Hypothalamus (tissue), 51 donors: ENCODE measurements at regions not wholly inside any gene's neighbourhood (a gene's known extent, or its start where the extent isn't known, plus 50 kb on each side); places are given as distances from the start of the nearest gene placed in this dataset.
"Not testable (repeated sequence)": the region's sequence is repeated elsewhere in the genome, so short reads cannot be mapped to it uniquely, and the experiment has no call there.

Experiments
- DNase-seq, 51 donors: peaks; one replicate each; lab custom pipeline; 2025; lab: John Stamatoyannopoulos, UW

DNA sequence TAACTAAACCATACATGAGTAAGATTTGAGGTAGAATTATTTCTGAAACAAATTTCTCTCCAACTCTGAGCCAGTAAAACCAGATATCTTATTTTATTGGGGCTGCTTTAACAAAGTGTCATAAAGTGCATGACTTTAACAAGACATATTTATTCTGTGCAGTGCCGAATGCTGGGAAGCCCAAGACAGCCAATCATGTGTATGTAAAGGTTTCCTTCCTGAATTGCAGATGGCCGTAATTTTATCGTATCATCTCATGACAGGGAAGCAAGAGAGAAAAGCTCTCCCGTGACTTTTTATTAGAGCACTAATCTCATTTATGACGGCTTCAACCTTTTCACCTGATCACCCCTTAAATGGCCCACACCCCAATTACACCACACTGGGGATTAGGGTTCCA lies 777.9 kb downstream of the TMEM121 start:
- no peak for DNase-seq

DNA sequence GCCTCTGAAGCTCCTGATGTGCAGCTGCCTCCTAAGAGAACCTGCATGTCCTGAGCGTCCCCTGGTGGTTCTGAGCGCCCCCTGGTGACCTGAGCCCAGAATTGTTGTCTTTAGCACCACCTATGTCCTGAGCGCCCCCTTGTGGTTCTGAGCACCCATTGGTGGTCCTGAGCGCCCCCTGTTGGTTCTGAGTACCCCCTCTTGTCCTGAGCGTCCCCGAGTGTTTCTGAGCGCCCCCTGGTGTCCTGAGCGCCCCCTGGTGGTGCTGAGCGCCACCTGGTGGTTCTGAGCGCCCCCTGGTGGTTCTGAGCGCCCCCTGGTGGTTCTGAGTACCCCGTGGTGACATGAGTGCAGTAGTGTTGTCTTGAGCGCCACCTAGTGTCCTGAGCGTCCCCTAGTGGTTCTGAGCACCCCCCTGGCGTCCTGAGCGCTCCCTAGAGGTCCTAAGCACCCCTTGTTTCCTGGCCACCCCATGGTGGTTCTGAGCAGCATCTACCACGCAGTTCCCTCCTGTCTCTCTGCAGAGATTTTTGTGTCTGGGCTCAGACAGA lies 782.5 kb downstream of the TMEM121 start:
- DNase-seq: no peak

DNA sequence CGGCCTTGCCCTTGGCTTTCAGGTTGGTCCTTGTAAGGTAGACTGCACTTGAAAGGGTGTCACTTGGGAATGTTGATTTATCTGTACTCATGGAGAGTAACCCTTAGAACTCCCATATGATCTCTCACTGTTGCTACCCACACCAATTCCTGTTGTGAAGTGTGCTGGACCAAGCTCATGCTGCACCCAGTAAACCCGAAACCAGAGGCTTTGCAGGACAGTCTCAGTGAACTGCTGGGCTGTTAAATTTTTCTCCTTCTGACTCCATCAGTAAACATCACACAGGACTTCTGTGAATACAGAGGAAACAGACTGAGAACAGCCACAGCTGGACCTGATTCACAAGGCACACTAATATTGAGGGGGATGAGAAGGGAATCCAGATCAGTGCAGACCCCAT lies 783.0 kb downstream of the TMEM121 start:
- DNase-seq: no peak

DNA sequence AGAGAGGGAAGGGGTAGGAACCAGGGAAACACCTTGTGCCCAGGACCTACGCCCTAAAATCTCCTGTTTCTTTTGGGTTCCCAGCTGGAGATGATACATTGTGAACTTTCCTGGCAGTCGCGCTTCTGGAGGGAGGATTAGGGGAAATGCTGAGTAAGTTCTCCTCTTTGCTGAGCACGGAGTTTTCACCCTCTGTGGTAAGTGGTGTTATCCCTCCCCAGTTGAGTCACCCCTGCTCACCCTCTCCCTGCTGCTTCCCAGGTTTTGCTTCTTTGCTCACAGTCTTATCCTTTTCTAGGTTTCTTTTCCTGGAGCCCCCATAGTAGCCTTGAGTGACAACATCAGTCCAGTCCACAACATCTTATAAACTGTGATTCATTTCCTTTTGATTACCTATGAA lies 789.1 kb downstream of the TMEM121 start:
- no peak for DNase-seq

DNA sequence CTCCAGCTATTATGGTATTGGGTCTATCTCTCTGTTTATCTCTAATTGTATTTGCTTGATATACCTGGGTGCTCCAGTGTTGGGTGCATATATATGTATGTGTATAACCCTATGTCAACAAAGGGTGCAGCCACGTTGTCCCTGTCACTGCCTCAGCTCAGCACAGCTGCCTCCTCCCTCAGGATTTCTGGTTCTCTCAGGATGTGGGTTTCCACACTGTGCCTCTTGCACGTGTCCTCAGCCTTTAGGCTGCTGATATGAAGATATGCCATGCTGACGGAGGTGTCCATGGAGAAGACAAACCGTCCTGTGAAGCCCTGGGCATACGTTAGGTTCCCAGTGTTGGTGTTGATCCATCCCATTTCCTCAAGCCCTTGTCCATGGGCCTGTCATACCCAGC lies 791.2 kb downstream of the TMEM121 start:
- no peak for DNase-seq

DNA sequence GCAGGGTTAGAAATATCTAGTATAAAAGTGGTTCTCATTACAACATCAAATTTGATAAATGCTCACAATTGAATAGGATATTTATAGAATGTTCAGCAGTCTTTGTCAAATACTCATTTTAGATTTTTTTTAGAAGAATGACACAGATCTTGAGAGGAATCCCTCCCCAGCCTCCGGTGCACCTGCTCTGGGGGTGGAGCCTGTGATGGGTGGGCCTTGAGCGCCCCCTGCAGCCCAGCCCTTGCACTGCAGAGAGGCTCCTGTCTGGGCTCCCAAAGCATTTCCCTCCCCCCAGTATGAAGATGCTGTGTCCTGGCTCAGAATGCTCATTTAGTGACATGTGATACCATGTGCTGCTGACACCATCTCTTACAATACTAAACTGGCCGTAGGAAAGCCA lies 792.3 kb downstream of the TMEM121 start:
- no peak for DNase-seq

DNA sequence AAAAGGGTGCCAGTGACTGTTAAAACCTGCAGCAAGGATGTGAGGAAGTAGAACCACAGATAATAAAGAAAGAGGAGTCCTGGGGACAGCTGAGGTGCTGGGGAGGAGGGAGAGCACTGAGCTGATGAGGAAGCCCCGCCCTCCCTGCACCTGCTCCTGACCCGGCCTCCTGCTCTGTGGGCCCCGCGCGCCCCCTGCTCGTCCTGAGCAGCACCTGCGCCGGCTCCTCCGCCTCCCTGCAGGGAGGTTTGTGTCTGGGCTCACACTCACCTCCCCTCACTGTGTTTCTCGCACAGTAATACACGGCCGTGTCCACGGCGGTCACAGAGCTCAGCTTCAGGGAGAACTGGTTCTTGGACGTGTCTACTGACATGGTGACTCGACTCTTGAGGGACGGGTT lies 797.6 kb downstream of the TMEM121 start:
- not testable (repeated sequence) for DNase-seq

DNA sequence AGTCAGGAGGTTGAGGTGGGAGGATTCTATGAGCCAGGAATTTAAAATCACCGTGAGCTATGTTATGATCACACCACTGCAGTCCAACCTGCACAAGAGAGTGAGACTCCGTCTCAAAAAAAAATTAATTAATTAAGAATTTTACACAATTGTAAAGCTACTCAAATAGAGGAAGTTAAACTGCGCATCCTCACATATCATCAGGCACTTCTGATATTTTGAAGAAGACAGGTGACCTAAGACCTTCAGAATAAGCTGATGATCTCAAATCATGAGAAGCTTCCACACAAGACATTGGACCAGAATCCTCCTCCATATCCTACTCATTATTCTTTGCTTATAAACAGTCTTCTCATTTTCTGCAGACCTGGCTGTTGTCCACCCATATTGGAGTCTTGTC lies 800.9 kb downstream of the TMEM121 start:
- DNase-seq: no peak

DNA sequence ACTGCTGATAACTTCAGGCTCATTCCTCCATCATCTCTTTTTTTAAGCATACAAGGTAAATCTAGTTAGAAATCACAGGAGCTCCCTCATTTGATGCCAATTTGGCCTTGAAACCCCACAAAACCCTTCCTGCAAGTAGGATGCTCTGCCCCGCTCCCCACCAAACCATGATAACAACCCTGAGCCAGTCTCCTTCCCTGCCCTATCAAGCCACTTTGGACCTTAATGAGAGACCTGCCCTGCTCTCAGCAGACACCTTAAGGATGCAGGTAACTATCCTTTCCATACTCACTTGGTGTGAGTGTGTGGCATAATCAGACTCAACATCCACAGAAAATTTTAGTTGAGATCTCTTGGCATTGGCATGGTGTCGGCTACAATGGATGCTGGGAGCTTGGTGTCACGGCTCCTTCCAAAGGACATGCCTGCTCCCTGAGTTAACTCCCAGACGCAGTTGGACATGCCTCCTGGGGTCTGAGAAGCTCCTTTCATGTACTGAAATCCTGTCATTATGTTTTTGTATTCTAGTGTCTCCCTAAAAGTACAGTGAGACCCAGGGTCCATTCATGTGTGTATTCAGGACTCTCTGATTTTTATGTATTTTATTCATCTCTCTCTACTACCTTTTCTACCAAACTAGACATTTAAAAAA lies 801.4 kb downstream of the TMEM121 start:
- not testable (repeated sequence) for DNase-seq

DNA sequence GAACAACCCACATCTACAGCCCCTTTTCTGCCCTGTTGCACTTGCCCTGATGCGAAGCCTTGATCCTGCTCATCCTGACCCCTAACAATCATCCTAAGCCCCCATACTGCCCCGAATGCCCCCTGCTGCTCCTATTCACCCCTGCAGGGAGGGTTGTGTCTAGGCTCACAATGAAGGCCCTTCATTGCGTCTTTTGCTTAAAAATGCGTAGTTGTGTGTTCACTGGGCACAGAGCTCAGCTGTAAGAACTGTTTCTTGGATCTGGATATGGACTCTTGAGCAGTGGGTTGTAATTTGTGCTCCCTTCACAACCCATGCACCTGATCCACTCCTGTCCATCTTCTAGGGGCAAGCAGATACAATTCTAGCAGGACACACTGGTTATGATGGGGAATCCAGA lies 802.9 kb downstream of the TMEM121 start:
- DNase-seq: not testable (repeated sequence)

DNA sequence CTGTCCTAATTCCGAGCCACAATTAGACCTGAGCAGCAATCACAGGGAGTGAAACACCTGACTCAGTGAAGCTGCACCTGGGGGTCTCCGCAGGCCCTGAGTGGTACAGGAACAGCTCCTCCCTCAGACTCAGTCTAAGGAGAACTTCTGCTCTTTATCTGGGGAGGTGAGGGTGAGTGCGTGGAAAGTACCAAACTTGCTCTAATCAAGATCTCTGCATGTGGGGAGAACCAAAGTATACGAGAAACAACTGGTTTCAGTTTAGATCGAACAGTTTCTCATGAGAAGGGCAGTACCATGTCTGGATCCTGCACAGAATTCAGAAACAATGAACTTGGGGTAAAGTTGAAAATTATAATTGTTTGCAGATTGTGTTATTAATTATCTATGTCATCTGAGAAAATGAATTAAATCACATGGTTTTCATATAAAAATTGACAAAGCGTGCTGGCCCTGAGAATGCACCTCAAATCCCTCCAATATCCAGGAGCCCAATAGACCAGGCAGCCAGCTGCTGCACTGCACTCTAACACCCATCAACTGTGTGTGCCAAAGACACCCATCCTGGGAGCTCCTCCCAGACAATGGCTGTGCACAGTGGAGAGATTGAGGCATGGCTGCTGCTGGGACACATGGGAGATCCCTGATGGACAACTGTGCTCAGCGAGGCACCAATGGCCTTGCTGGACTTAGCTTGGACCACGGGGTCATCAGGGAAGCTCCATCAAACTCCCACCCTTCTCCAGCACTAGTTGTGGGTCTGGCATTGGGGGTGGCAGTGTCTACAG lies 803.8 kb downstream of the TMEM121 start:
- not testable (repeated sequence) for DNase-seq

DNA sequence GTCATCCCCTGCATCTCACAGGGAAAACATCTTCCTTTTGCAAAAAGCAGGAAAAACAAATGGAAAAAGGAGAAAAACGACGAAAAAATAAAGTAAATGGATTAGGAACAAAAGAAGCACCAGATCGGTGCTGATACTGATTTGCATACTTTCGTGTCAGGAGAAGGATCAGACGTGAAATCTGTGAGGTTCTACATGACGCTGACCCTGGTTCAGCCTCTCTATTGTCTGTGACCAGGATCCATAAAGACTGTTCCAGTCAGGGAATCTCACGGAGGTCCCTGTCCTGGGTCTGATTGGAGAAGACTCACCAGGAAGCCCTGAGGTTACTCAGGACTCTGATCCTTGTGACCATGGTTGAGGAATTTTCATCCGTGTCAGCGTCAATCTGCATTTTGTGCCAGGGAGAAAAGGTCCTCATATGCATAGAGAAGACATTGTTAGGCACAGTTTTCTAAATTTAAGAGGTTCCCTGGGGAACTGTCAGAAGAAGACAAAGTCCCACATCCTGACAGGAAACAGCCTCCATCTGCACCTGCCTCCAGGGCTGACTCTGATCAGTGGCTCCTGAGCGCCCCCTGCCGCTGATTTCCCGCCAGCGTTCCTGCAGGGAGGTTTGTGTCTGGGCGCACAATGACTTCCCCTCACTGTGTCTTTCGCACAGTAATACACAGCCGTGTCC lies 808.2 kb downstream of the TMEM121 start:
- not testable (repeated sequence) for DNase-seq

DNA sequence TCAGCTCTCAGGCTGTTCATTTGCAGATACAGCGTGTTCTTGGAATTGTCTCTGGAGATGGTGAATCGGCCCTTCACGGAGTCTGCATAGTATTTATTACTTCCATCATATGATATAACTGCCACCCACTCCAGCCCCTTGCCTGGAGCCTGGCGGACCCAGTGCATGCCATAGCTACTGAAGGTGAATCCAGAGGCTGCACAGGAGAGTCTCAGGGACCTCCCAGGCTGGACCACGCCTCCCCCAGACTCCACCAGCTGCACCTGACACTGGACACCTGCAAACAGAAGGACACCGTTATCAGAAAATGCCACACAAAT lies 808.7 kb downstream of the TMEM121 start:
- not testable (repeated sequence) for DNase-seq

DNA sequence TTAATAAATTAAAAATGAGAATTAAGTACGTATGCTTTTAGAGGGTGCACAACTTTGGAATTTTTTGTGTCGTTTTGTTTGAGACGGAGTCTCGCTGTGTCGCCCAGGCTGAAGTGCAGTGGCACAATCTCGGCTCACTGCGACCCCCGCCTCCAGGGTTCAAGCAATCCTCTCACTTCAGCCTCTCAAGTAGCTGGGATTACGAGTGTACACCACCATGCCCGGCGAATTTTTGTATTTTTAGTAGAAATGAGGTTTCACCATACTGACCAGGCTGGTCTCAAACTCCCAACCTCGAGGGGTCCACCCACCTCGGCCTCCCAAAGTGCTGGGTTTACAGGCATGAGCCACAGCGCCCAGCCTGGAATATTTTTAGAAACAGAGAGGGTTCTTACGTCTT lies 812.4 kb downstream of the TMEM121 start:
- not testable (repeated sequence) for DNase-seq

DNA sequence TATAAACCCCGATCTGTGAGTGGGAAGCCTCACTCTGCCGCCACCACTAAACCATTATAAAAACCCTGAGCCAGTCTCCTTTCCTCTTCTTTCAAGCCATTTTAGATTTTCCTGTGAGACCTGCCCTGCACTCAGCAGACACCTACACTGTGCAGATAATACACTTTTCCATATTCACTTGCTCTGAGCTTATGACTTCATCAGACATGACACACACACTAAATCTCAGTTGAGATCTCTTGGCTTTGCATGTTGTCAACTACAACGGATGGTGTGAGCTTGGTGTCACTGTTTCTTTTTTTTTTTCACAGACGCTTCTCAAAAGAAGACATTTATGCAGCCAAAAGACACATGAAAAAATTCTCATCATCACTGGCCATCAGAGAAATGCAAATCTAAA lies 814.3 kb downstream of the TMEM121 start:
- DNase-seq: not testable (repeated sequence)

DNA sequence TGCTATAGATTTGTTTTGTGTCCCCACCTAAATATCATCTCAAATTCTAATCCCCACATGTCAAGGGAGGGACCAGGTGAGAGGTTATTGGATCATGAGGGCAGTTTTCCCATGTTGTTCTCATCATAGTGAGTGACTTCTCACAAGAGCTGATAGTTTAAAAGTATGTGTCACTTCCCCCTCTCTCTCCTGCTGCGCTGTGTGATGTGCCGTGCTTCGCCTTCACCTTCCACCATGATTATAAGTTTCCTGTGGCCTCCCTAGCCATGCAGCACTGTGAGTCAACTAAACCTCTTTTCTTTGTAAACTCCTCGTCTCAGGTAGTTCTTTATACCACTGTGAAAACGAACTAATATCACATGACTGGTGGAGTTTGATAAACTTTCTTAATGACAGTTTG lies 814.8 kb downstream of the TMEM121 start:
- DNase-seq: not testable (repeated sequence)

DNA sequence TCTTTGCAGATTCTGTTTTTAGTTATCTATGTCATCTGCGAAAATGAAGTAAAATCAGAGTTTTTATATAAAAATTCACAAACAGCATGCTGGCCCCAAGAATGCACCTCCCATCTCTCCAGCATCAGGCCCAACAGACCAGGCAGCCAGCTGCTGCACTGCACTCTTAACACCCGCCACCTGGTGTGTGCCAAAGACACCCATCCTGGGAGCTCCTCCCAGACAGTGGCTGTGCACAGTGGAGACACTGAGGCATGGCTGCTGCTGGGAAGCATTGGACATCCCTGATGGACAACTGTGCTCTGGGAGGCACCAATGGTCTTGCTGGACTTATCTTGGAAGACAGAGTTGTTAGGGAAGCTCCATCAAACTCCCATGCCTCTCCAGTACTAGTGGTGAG lies 817.2 kb downstream of the TMEM121 start:
- no peak for DNase-seq

DNA sequence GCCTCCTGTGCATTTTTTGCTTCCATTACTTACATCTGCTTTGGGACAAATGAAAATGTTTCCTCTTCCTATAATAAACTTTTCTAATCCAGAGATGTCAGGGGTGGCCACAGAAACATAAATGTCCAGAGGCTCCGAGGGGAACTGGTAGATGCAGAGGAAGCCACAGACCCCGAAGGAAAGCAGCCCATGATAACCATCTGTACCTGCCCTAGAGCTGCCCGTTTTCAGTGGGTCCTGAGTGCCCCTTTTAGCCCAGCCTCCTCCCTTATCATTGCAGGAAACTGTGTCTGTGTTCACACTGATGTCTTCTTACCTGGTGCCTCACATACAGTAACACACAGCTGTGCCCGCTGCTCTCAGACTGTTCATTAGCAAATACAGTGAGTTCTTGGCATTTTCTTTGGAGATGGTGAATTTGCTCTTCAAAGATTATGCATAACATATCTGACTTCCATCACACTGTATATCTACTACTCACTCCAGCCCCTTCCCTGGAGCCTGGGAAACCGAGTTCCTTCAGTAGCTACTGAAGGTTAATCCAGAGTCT lies 817.8 kb downstream of the TMEM121 start:
- DNase-seq: not testable (repeated sequence)

DNA sequence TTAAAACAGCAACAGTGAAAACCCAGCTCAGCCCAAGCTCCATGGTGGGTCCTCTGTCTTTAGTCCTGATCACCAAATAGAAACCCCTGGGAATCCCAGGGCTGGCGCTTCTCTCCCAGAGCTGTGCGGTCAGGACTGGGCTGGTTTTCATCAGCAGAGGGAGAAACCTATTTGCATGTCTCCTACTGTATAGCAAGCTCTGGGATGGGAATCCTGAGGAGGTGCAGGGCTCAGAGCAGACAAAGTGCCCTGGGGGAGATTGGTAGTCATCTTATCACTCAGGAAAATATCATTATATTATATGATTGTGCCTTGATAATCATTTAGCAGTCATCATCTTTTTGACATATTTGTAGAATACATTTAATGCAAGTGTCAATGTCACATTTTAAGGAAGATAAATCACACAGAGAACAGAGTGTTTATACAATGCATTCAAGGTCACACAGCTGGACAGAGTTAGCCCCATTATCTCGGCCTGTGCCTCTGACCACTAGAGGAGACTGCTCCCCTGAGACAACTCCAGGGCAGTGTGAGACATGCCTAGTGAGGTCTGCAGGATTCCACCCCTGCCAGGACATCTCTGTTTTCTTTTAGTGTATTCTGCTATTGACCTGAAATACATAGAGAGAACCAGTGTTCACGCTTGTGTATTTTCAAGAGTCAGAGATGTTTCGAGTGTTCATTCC lies 818.6 kb downstream of the TMEM121 start:
- not testable (repeated sequence) for DNase-seq

DNA sequence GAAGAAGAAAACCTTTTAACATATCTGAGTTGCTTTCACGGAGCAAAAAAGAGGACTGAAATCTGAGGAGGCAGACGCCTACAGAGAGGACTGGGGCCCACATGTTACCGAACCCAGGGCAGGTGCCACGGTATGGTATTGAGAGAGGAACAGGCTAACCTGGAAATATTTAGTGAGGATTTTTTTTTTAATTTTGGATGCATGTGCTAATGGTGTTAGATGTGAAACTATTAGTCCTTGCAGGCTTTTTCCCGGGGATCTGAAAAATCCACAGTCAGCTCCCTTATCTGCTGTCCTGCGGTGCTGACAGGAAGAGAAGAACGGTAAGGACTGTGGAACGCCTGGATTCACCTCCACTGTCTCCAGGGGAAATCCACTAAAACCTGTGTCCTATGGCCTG lies 819.7 kb downstream of the TMEM121 start:
- no peak for DNase-seq
